Psoas muscle (tissue), 7 donors: ENCODE measurements at regions not wholly inside any gene's neighbourhood (a gene's known extent, or its start where the extent isn't known, plus 50 kb on each side); places are given as distances from the start of the nearest gene placed in this dataset.
"Not testable (repeated sequence)": the region's sequence is repeated elsewhere in the genome, so short reads cannot be mapped to it uniquely, and the experiment has no call there.

Experiments used
- ATAC-seq, 4 donors: fragments of 200-7000 bp; cut with Tn5 transposase; one replicate each; pipeline ENCODE4 v1.9.1; 2020; ENCODE audit warnings: moderate library complexity in 3 of 4, mild to moderate bottlenecking in 2 of 4
- DNase-seq, 2 donors: peaks; one replicate each; pipeline ENCODE4 v3.0.0-alpha.2; 2020
- H3K27ac ChIP-seq: fragments of 200-600 bp; one replicate; pipeline ENCODE4 v1.8.0; 2022
- H3K27me3 ChIP-seq, 3 donors: fragments of 200-600 bp in 1 of 3; one replicate each; pipeline versions ENCODE4 v1.6.1 to v1.8.0; 2013 to 2022; ENCODE audit warnings: low read length in 2 of 3, mild to moderate bottlenecking in 2 of 3, moderate library complexity in 1 of 3; ENCODE audit not compliant: insufficient read depth in 3 of 3
- H3K36me3 ChIP-seq, 2 donors: fragments of 200-600 bp in 1 of 2; one replicate each; pipeline versions ENCODE4 v1.6.1 to v1.8.0; 2013 to 2022; ENCODE audit warnings: low read depth in 1 of 2, mild to moderate bottlenecking in 1 of 2, moderate library complexity in 1 of 2; ENCODE audit not compliant: insufficient read depth in 1 of 2
- H3K4me1 ChIP-seq: fragments of 200-600 bp; one replicate; pipeline ENCODE4 v1.8.0; 2022
- H3K4me3 ChIP-seq: fragments of 200-600 bp; one replicate; pipeline ENCODE4 v1.8.0; 2022; ENCODE audit warnings: mild to moderate bottlenecking
- H3K9me3 ChIP-seq: fragments of 200-600 bp; one replicate; pipeline ENCODE4 v1.8.0; 2022
- WGBS, 3 donors: extraction: QIAGEN DNeasy Blood & Tissue Kit; methylation state at CpG; one replicate each; pipeline versions ENCODE4 v1.1.6 to v1.1.7; 2013; 5-methylcytosine and 5-hydroxymethylcytosine counted together
- intact Hi-C, 2 donors: fragments of 100-400 bp; cut with DNase I; formaldehyde crosslinking; loops; one replicate each; pipeline versions ENCODE4 v1.11.0 to v1.14.2; 2022
- TF ChIP-seq, protein P1 (sequence below): fragments of 200-600 bp; IDR thresholded peaks from one replicate; pipeline ENCODE4 v1.8.0; 2022; ENCODE audit warnings: antibody characterized with exemption
- donor health status: healthy with polysubstance abuse.
- donor health status: DM: no; HTN: no; CAD: no; lungs with moderate emphysema.
- donor health status: Bipolar disorder and iron deficiency.
- donor health status: healthy.
- donor health status: DM: yes; HTN: yes; CAD: no.
- donor health status: DM: no; HTN: no; CAD: no.
- donor health status: DM: yes; HTN: yes; CAD: no.

DNA sequence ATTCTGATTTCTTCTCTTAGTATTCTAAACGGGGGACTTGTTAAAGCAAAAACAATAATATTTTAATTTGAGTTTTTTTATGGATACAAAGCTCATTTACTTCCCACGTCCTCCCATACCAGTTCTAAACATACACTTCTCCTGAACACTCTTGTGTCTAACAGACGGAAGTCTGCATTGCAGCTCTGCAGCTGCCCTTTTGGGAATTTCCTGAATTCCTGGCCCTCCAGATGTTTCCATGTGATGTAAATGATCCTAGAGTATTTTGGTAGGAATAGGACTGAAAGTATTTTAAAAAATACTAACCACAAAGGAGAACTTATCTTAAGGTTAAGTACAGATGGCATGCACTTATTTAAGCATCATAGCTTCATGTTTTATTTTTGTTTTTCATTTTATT is 886.7 kb downstream of the TBC1D32 start:
- no peak overlapping the region for H3K27ac ChIP-seq
- TF ChIP-seq, protein P1, sequence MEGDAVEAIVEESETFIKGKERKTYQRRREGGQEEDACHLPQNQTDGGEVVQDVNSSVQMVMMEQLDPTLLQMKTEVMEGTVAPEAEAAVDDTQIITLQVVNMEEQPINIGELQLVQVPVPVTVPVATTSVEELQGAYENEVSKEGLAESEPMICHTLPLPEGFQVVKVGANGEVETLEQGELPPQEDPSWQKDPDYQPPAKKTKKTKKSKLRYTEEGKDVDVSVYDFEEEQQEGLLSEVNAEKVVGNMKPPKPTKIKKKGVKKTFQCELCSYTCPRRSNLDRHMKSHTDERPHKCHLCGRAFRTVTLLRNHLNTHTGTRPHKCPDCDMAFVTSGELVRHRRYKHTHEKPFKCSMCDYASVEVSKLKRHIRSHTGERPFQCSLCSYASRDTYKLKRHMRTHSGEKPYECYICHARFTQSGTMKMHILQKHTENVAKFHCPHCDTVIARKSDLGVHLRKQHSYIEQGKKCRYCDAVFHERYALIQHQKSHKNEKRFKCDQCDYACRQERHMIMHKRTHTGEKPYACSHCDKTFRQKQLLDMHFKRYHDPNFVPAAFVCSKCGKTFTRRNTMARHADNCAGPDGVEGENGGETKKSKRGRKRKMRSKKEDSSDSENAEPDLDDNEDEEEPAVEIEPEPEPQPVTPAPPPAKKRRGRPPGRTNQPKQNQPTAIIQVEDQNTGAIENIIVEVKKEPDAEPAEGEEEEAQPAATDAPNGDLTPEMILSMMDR: no peak
- H3K9me3 ChIP-seq: no peaks in the 10 kb centered on the region
- no peaks in the 10 kb centered on the region for H3K27me3 ChIP-seq
- no peak overlapping the region for H3K4me3 ChIP-seq
- no peaks in the 10 kb centered on the region for H3K4me1 ChIP-seq
- intact Hi-C loops: no loop called here
- no peaks in the 10 kb centered on the region for H3K36me3 ChIP-seq
- no peak for DNase-seq
- no peak for ATAC-seq
- 6 to 10% (median 10%) methylated on average over 3 of the region's 3 CpGs for WGBS, 3 donors

DNA sequence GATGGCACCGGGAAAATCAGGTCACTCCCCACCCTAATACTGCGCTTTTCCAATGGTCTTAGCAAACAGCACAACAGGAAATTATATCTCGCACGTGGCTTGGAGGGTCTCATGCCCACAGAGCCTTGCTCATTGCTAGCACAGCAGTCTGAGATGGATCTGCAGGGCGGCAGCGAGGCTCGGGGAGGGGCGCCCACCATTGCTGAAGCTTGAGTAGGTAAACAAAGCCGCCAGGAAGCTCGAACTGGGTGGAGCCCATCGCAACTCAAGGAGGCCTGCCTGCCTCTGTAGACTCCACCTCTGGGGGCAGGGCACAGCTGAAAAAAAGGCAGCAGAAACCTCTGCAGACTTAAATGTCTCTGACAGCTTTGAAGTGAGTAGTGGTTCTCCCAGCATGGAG is 901.4 kb downstream of the TBC1D32 start:
- ATAC-seq, intact Hi-C loops, H3K27me3 ChIP-seq, H3K36me3 ChIP-seq, H3K9me3 ChIP-seq, H3K4me1 ChIP-seq, H3K4me3 ChIP-seq, DNase-seq, H3K27ac ChIP-seq: not testable (repeated sequence)
- 78 to 90% (median 89%) methylated on average over 11 of the region's 11 CpGs for WGBS, 3 donors

DNA sequence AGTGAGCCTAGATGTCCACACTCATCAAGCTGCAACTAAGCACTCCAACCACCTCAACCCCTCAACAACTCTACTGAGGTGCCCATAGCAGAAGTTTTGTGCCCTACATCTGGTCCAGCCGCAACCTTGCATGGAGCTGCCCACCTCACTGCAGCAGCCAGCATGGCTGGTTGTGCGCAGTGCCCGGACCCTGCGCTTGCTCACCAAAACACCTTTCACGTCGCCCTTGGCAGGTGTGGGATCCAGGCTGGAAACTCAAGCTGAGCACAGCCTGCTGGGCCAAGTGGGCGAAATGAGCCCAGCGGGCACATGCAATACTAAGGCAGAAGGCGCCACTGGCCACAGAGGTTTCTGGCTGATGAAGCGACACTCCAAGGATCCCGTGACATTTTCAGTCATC is 902.4 kb downstream of the TBC1D32 start:
- Histone ChIP-seq H3K27ac (no peak overlapping the region), H3K4me1 (no peaks in the 10 kb centered on the region), H3K4me3 (no peak overlapping the region), H3K9me3 (no peaks in the 10 kb centered on the region), H3K36me3 (no peaks in the 10 kb centered on the region), H3K27me3 (no peaks in the 10 kb centered on the region)
- ATAC-seq (no peak), DNase-seq (no peak)
- 95 to 97% (median 96%) methylated on average over 11 of the region's 11 CpGs for WGBS, 3 donors
- TF ChIP-seq, protein P1: no peak
- intact Hi-C loops: no loop called here

GRCh38 chr6:120411394-120411793 is 922.9 kb downstream of the TBC1D32 start:
- Histone ChIP-seq H3K27ac (no peak overlapping the region), H3K4me3 (no peak overlapping the region), H3K36me3 (no peaks in the 10 kb centered on the region), H3K27me3 (no peaks in the 10 kb centered on the region), H3K4me1 (no peaks in the 10 kb centered on the region), H3K9me3 (no peaks in the 10 kb centered on the region)
- WGBS, 3 donors: 72 to 85% (median 79%) methylated on average over 3 of the region's 3 CpGs
- ATAC-seq: no peak
- TF ChIP-seq, protein P1: no peak
- intact Hi-C loops: no loop called here
- no peak for DNase-seq

DNA sequence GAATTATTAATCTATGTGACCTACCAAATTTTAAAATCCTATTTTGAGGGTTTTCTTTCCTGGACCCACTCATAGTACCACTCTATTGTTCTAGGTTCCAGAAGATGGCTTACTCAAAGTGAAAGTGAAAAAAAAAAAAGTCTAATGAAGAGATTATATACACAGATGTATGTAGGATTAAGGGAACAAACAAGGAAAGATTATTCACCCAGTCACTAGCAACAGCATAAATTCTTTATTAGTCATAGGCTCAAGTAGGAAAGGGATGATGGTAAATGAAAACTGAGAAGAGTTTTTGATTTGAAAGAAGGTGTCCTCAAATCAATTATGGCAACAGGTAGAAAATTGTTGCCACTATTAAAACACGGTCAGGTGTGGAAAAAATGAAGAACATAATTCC is 923.7 kb downstream of the TBC1D32 start:
- H3K4me1 ChIP-seq: no peaks in the 10 kb centered on the region
- TF ChIP-seq, protein P1: no peak
- DNase-seq (no peak), ATAC-seq (no peak)
- intact Hi-C loops: no loop called here
- no peaks in the 10 kb centered on the region for H3K9me3 ChIP-seq
- H3K27me3 ChIP-seq: no peaks in the 10 kb centered on the region
- WGBS, 3 donors: 71 to 86% (median 85%) methylated on average over 1 of the region's 1 CpG
- no peak overlapping the region for H3K4me3 ChIP-seq
- no peaks in the 10 kb centered on the region for H3K36me3 ChIP-seq
- no peak overlapping the region for H3K27ac ChIP-seq
